B cell (primary cell): ENCODE measurements at regions not wholly inside any gene's neighbourhood (a gene's known extent, or its start where the extent isn't known, plus 50 kb on each side); places are given as distances from the start of the nearest gene placed in this dataset.

Experiments
- EZH2 ChIP-seq: IDR thresholded peaks from 2 replicates; pipeline ENCODE4 v1.6.1; 2012; ENCODE audit warnings: borderline replicate concordance, low read depth, mild to moderate bottlenecking, moderate library complexity, low read length; ENCODE audit not compliant: insufficient read depth, poor library complexity, severe bottlenecking
- TF ChIP-seq, protein P1 (sequence below): fragments of 200-600 bp; IDR thresholded peaks from one replicate; pipeline ENCODE4 v1.8.0; 2022; ENCODE audit warnings: antibody characterized with exemption, mild to moderate bottlenecking

DNA sequence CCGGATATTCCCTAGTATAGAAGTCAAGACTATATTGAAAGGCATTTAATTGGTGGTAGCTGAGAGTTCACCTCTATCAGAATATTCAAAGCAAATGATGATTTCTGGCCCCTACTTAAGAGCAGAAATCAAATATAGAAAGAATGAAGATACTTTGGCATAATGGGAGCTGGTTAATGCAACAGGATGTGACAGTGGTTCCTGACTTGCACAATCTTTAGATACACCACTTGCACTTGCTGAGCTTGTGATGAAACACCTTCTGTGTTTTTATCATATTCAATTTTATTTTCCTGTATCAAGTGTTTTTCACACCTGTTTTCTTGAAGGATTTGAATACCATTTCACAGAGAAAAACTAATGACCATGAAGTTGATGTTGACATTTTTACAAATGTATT lies 124.1 kb upstream of the CDH19 start:
- TF ChIP-seq, protein P1, sequence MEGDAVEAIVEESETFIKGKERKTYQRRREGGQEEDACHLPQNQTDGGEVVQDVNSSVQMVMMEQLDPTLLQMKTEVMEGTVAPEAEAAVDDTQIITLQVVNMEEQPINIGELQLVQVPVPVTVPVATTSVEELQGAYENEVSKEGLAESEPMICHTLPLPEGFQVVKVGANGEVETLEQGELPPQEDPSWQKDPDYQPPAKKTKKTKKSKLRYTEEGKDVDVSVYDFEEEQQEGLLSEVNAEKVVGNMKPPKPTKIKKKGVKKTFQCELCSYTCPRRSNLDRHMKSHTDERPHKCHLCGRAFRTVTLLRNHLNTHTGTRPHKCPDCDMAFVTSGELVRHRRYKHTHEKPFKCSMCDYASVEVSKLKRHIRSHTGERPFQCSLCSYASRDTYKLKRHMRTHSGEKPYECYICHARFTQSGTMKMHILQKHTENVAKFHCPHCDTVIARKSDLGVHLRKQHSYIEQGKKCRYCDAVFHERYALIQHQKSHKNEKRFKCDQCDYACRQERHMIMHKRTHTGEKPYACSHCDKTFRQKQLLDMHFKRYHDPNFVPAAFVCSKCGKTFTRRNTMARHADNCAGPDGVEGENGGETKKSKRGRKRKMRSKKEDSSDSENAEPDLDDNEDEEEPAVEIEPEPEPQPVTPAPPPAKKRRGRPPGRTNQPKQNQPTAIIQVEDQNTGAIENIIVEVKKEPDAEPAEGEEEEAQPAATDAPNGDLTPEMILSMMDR, result no peak
- TF ChIP-seq EZH2, result no peak
